H1 (cell line): ENCODE measurements at regions not wholly inside any gene's neighbourhood (a gene's known extent, or its start where the extent isn't known, plus 50 kb on each side); places are given as distances from the start of the nearest gene placed in this dataset.

Source experiments
- CTCF ChIA-PET: fragments of 300-600 bp; sonication (Branson Sonifier 250); formaldehyde crosslinking; loops from one replicate; lab custom pipeline; 2021; ENCODE audit not compliant: partially characterized antibody; lab: Charles Lee
- POLR2A ChIA-PET: fragments of 300-600 bp; sonication (Branson Sonifier 250); formaldehyde crosslinking; loops from one replicate; lab custom pipeline; 2021; ENCODE audit warnings: inconsistent platforms; ENCODE audit not compliant: partially characterized antibody; lab: Charles Lee
- DNase-seq, 2 experiments: peaks; one replicate each; pipeline versions ENCODE4 v3.0.0 to v3.0.0-alpha.2; 2010 to 2022; ENCODE audit warnings: low spot score in 2 of 2, low read depth in 1 of 2, mixed read lengths in 1 of 2
- FAIRE-seq: peaks from 2 replicates; lab custom pipeline; 2011; peaks lifted over from hg19 to GRCh38; lab: Jason Lieb, UNC
- H2AFZ ChIP-seq: 2 replicates; pipeline ENCODE4 v1.8.1; 2012; ENCODE audit warnings: low read length, inconsistent platforms
- H2AK5ac ChIP-seq: 2 replicates; pipeline ENCODE4 v1.6.1; 2013; ENCODE audit warnings: low read depth, low read length
- H2BK120ac ChIP-seq: replicated peaks from 2 replicates; pipeline ENCODE3; 2013; ENCODE audit warnings: low read depth, low read length, inconsistent platforms
- H2BK12ac ChIP-seq: 2 replicates; pipeline ENCODE4 v1.6.1; 2013; ENCODE audit warnings: low read depth, low read length
- H2BK15ac ChIP-seq: 2 replicates; pipeline ENCODE4 v1.6.1; 2013; ENCODE audit warnings: low read length
- H2BK20ac ChIP-seq: 2 replicates; pipeline ENCODE4 v1.6.1; 2013; ENCODE audit warnings: low read length
- H2BK5ac ChIP-seq: 2 replicates; pipeline ENCODE4 v1.6.1; 2013; ENCODE audit warnings: low read depth, low read length
- H3K14ac ChIP-seq: 2 replicates; pipeline ENCODE4 v1.6.1; 2013; ENCODE audit warnings: inconsistent platforms; ENCODE audit not compliant: insufficient read length
- H3K18ac ChIP-seq: 2 replicates; pipeline ENCODE4 v1.6.1; 2013; ENCODE audit warnings: low read length; ENCODE audit errors: extremely low read depth
- H3K23ac ChIP-seq: 2 replicates; pipeline ENCODE4 v1.6.1; 2013; ENCODE audit warnings: inconsistent platforms; ENCODE audit not compliant: insufficient read length
- H3K23me2 ChIP-seq: 2 replicates; pipeline ENCODE4 v1.6.1; 2013; ENCODE audit warnings: low read depth, low read length
- H3K27ac ChIP-seq: 2 replicates; pipeline ENCODE4 v1.6.1; 2011; ENCODE audit warnings: low read depth, low read length, inconsistent platforms
- H3K27me3 ChIP-seq, 4 experiments: replicated peaks in 1 of 4; 1 replicate in 1 of 4; 2 replicates in 3 of 4; pipeline versions ENCODE4 v1.6.1 to v1.8.1; 2011 to 2013; ENCODE audit warnings: low read length in 3 of 4, mild to moderate bottlenecking in 3 of 4, inconsistent platforms in 2 of 4, mixed read lengths in 2 of 4, moderate library complexity in 1 of 4; ENCODE audit not compliant: control insufficient read depth in 3 of 4, insufficient read depth in 3 of 4; ENCODE audit errors: extremely low read depth in 1 of 4
- H3K36me3 ChIP-seq, 4 experiments: 2 replicates each; pipeline versions ENCODE4 v1.6.1 to v1.8.1; 2011 to 2013; ENCODE audit warnings: mild to moderate bottlenecking in 4 of 4, low read length in 3 of 4, moderate library complexity in 2 of 4, control low read depth in 1 of 4, inconsistent platforms in 1 of 4; ENCODE audit not compliant: insufficient read depth in 4 of 4, control insufficient read depth in 2 of 4
- H3K4ac ChIP-seq: replicated peaks from 2 replicates; pipeline ENCODE3; 2013; ENCODE audit warnings: low read length, low read depth, mixed read lengths, inconsistent platforms; ENCODE audit not compliant: insufficient read length
- H3K4me1 ChIP-seq, 4 experiments: replicated peaks in 1 of 4; 1 replicate in 1 of 4; 2 replicates in 3 of 4; pipeline versions ENCODE4 v1.6.1 to v1.8.1; 2011 to 2013; ENCODE audit warnings: low read length in 3 of 4, inconsistent platforms in 2 of 4, mixed read lengths in 1 of 4; ENCODE audit not compliant: insufficient read depth in 4 of 4, control insufficient read depth in 3 of 4
- H3K4me2 ChIP-seq, 2 experiments: 2 replicates each; pipeline versions ENCODE4 v1.6.1 to v1.8.1; 2011 to 2013; ENCODE audit warnings: low read depth in 2 of 2, low read length in 2 of 2, control low read depth in 1 of 2, inconsistent platforms in 1 of 2, mild to moderate bottlenecking in 1 of 2; ENCODE audit not compliant: insufficient read depth in 1 of 2
- H3K4me3 ChIP-seq, 4 experiments: fragments of 200-600, 300-600 bp in 1 of 4; sonication (generic), shearing (Covaris generic), sonication (Bioruptor Twin) in 1 of 4; 2 replicates each; pipeline versions ENCODE4 v1.5.1 to v1.8.1; 2011 to 2016; ENCODE audit warnings: low read length in 4 of 4, low read depth in 3 of 4, control low read depth in 2 of 4, inconsistent platforms in 2 of 4, mild to moderate bottlenecking in 2 of 4, mixed read lengths in 1 of 4, moderate library complexity in 1 of 4; ENCODE audit not compliant: insufficient read depth in 2 of 4; ENCODE audit errors: extremely low read depth in 1 of 4
- H3K56ac ChIP-seq: replicated peaks from 2 replicates; pipeline ENCODE3; 2013; ENCODE audit warnings: low read depth, mild to moderate bottlenecking, mixed read lengths, low read length, inconsistent platforms; ENCODE audit not compliant: insufficient read length
- H3K79me1 ChIP-seq: 2 replicates; pipeline ENCODE4 v1.6.1; 2013; ENCODE audit warnings: low read depth, low read length, control low read depth
- H3K79me2 ChIP-seq, 2 experiments: 2 replicates each; pipeline versions ENCODE4 v1.6.1 to v1.8.1; 2012 to 2013; ENCODE audit warnings: low read length in 2 of 2, mild to moderate bottlenecking in 2 of 2, inconsistent platforms in 1 of 2; ENCODE audit not compliant: insufficient read depth in 2 of 2, control insufficient read depth in 1 of 2
- H3K9ac ChIP-seq, 4 experiments: replicated peaks in 1 of 4; 1 replicate in 1 of 4; 2 replicates in 3 of 4; pipeline versions ENCODE4 v1.6.1 to v1.8.1; 2011 to 2013; ENCODE audit warnings: low read depth in 3 of 4, low read length in 3 of 4, control low read depth in 2 of 4, mild to moderate bottlenecking in 2 of 4, moderate library complexity in 2 of 4, inconsistent platforms in 1 of 4; ENCODE audit errors: extremely low read depth in 1 of 4
- H3K9me3 ChIP-seq, 2 experiments: 2 replicates each; pipeline versions ENCODE4 v1.6.1 to v1.8.1; 2012 to 2013; ENCODE audit warnings: mild to moderate bottlenecking in 2 of 2, moderate library complexity in 2 of 2, control low read depth in 1 of 2, inconsistent platforms in 1 of 2, low read depth in 1 of 2, low read length in 1 of 2, mixed read lengths in 1 of 2; ENCODE audit not compliant: insufficient read depth in 2 of 2
- H4K20me1 ChIP-seq, 2 experiments: replicated peaks in 1 of 2; 2 replicates each; pipeline versions ENCODE3 to v1.8.1; 2011 to 2013; ENCODE audit warnings: inconsistent platforms in 2 of 2, low read length in 2 of 2, mild to moderate bottlenecking in 1 of 2; ENCODE audit not compliant: insufficient read depth in 2 of 2, control insufficient read depth in 1 of 2
- H4K5ac ChIP-seq: 2 replicates; pipeline ENCODE4 v1.6.1; 2013; ENCODE audit warnings: low read length, low read depth, mixed read lengths, inconsistent platforms; ENCODE audit not compliant: insufficient read length
- H4K8ac ChIP-seq: 2 replicates; pipeline ENCODE4 v1.8.0; 2013; ENCODE audit warnings: mild to moderate bottlenecking, moderate library complexity, low read length, inconsistent platforms; ENCODE audit not compliant: insufficient read depth; ENCODE audit errors: extremely low read depth
- H4K91ac ChIP-seq: replicated peaks from 2 replicates; pipeline ENCODE3; 2013; ENCODE audit warnings: low read length, mixed read lengths, inconsistent platforms; ENCODE audit not compliant: insufficient read length
- CREB1 ChIP-seq: IDR thresholded peaks from 2 replicates; pipeline ENCODE4 v1.6.1; 2012; ENCODE audit warnings: inconsistent platforms
- EGR1 ChIP-seq: IDR thresholded peaks from 2 replicates; pipeline ENCODE4 v1.6.1; 2011; ENCODE audit warnings: low read depth, low read length, borderline replicate concordance
- POLR2A ChIP-seq, 2 experiments: IDR thresholded peaks; 1 replicate in 1 of 2; 2 replicates in 1 of 2; pipeline ENCODE4 v1.6.1; 2011; ENCODE audit warnings: low read depth in 2 of 2, low read length in 2 of 2, mild to moderate bottlenecking in 2 of 2; ENCODE audit errors: control extremely low read depth in 1 of 2
- TAF1 ChIP-seq: IDR thresholded peaks from 2 replicates; pipeline ENCODE4 v1.6.1; 2011; ENCODE audit warnings: mild to moderate bottlenecking, low read depth, low read length
- USF2 ChIP-seq: IDR thresholded peaks from 2 replicates; pipeline ENCODE4 v1.6.1; 2011; ENCODE audit warnings: low read length, improper control_type of control experiment
- WGBS, 2 experiments: shearing (Covaris generic) in 1 of 2; methylation state at CpG; one replicate each; pipeline versions ENCODE4 v1.1.6 to v1.1.7; 2013 to 2015; ENCODE audit warnings: low lambda C conversion rate in 2 of 2, mixed read lengths in 2 of 2, inconsistent platforms in 1 of 2, low coverage in 1 of 2, missing lambda C conversion rate in 1 of 2; ENCODE audit not compliant: insufficient replicate concordance in 2 of 2, insufficient coverage in 1 of 2, insufficient read length in 1 of 2; ENCODE audit errors: extremely low coverage in 1 of 2, missing lambda C conversion rate in 1 of 2; 5-methylcytosine and 5-hydroxymethylcytosine counted together
- TF ChIP-seq, protein P1 (sequence below): IDR thresholded peaks from 2 replicates; pipeline ENCODE4 v1.6.1; 2012; ENCODE audit warnings: inconsistent platforms
- TF ChIP-seq, protein P2 (sequence below), 3 experiments: IDR thresholded peaks; 1 replicate in 2 of 3; 2 replicates in 1 of 3; pipeline versions ENCODE4 v1.5.1 to v1.6.1; 2011; ENCODE audit warnings: low read length in 3 of 3, mild to moderate bottlenecking in 3 of 3, inconsistent platforms in 2 of 3, low read depth in 1 of 3, moderate library complexity in 1 of 3; ENCODE audit not compliant: insufficient read depth in 1 of 3; ENCODE audit errors: control extremely low read depth in 1 of 3

DNA sequence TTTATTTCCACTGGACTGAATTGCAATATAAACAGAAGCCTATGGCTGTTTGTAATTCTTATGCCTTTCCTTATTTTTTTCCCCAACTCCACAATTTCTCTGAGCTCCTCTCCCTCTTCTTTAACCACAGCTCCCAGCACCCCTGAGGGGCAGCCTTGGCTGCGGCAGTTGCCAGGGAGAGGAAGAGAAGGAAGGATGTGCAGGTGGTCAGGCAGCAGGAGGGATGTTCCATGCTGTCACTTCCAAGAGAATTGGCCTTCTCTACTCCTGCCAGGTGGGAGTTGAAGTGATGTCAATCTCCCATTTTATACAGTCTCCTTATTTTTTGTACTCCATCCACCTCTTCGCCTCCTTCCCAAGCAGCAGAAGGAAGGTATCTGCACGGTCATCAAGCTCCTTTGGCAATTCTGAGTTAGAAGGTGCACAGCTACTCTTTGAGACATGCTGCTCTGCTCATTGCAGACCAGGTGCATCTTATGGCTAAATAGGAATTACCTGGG is 343.3 kb upstream of the RPS6KA3 start:
- Histone ChIP-seq H3K79me2 (no peaks in the 10 kb centered on the region), H3K9me3 (no peaks in the 10 kb centered on the region), H2BK5ac (no peak overlapping the region), H3K56ac (no peak overlapping the region), H3K4me1 (no peaks in the 10 kb centered on the region), H4K91ac (no peak overlapping the region), H3K23ac (no peak overlapping the region), H4K5ac (no peak overlapping the region), H2BK120ac (no peak overlapping the region), H3K23me2 (no peaks in the 10 kb centered on the region), H4K20me1 (no peaks in the 10 kb centered on the region), H3K14ac (no peak overlapping the region), H2BK15ac (no peak overlapping the region), H3K79me1 (no peaks in the 10 kb centered on the region), H2AFZ (no peak overlapping the region), H3K27me3 (no peaks in the 10 kb centered on the region), H2BK12ac (no peak overlapping the region), H3K9ac (no peak overlapping the region), H2BK20ac (no peak overlapping the region), H3K4me3 (no peak overlapping the region), H2AK5ac (no peak overlapping the region), H3K4ac (no peak overlapping the region), H3K4me2 (no peak overlapping the region), H3K27ac (no peak overlapping the region), H3K36me3 (no peaks in the 10 kb centered on the region), H4K8ac (no peak overlapping the region), H3K18ac (no peak overlapping the region)
- POLR2A ChIA-PET = no interaction called here
- CTCF ChIA-PET = interaction anchor here (0.8 kb wide), 1 partner anchor 206 kb away, joined by 3 read pairs; no protein-coding TSS in a partner anchor
- no peak for FAIRE-seq
- WGBS, 2 experiments = 74% methylated on average over 2 of the region's 3 CpGs; no CpG with 5 or more reads in 1 of the 2 experiments
- DNase-seq = no peak
- TF ChIP-seq USF2 (no peak), TAF1 (no peak), EGR1 (no peak), POLR2A (IDR thresholded peaks at IDR 0.05; ENCODE audit: control extremely low read depth in 1 of 2, low read depth in 2 of 2, low read length in 2 of 2) (no peak), CREB1 (no peak)
- TF ChIP-seq, protein P1, sequence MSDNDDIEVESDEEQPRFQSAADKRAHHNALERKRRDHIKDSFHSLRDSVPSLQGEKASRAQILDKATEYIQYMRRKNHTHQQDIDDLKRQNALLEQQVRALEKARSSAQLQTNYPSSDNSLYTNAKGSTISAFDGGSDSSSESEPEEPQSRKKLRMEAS = no peak
- TF ChIP-seq, protein P2, sequence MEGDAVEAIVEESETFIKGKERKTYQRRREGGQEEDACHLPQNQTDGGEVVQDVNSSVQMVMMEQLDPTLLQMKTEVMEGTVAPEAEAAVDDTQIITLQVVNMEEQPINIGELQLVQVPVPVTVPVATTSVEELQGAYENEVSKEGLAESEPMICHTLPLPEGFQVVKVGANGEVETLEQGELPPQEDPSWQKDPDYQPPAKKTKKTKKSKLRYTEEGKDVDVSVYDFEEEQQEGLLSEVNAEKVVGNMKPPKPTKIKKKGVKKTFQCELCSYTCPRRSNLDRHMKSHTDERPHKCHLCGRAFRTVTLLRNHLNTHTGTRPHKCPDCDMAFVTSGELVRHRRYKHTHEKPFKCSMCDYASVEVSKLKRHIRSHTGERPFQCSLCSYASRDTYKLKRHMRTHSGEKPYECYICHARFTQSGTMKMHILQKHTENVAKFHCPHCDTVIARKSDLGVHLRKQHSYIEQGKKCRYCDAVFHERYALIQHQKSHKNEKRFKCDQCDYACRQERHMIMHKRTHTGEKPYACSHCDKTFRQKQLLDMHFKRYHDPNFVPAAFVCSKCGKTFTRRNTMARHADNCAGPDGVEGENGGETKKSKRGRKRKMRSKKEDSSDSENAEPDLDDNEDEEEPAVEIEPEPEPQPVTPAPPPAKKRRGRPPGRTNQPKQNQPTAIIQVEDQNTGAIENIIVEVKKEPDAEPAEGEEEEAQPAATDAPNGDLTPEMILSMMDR (IDR thresholded peaks at IDR 0.05; ENCODE audit: control extremely low read depth in 1 of 3, insufficient read depth in 1 of 3, low read depth in 1 of 3, low read length in 3 of 3) = no peak
